ENCODE measurements at regions not wholly inside any gene's neighbourhood (a gene's known extent, or its start where the extent isn't known, plus 50 kb on each side); places are given as distances from the start of the nearest gene placed in this dataset.

- peaks cover 62 to 84% (median 70%) of the 10 kb centered on the region in 4 donors for H3K4me1 Mint-ChIP-seq
- no peaks in the 10 kb centered on the region for H3K27me3 Mint-ChIP-seq
- peak overlapping the region; percentile 85 to 97 (median 95) for H3K27ac Mint-ChIP-seq
- ChIA-PET POLR2A (ENCODE audit: partially characterized antibody) (interaction anchor here (0.6 to 3.5 kb wide), 7 partner anchors 11 to 1218 kb away, joined by 3 to 20 read pairs (median 4); no protein-coding TSS in a partner anchor), CTCF (ENCODE audit: partially characterized antibody) (interaction anchor here (0.7 to 2.1 kb wide), 3 partner anchors 20 to 94 kb away, joined by 3 to 6 read pairs (median 5); no protein-coding TSS in a partner anchor)
- H3K36me3 ChIP-seq (ENCODE audit: insufficient read depth, low read length), result no peaks in the 10 kb centered on the region
- H3K27ac ChIP-seq (ENCODE audit: low read depth, low read length), result peak overlapping the region; percentile 71
- intact Hi-C loops (cut with micrococcal nuclease), result loop anchor here (10.0 kb wide), 2 partner anchors 569 to 599 kb away; partner anchors contain the start of gene TSHZ2
- H3K36me3 Mint-ChIP-seq, result peaks cover 6 to 7% of the 10 kb centered on the region in 2 donors
- H3K9me3 ChIP-seq (ENCODE audit: control insufficient read depth in 1 of 2, low read length in 2 of 2), result no peaks in the 10 kb centered on the region
- H3K4me3 ChIP-seq (ENCODE audit: low read length in 2 of 2), result peak overlapping the region in 1 of 2 donors; percentile 32
- peaks cover 0 to 5% (median under 1%) of the 10 kb centered on the region in 8 donors for H3K9me3 Mint-ChIP-seq
- peak overlapping the region in 6 of 8 donors; percentile 47 to 69 (median 59) for H3K4me3 Mint-ChIP-seq
- H3K27me3 ChIP-seq (ENCODE audit: insufficient read depth, low read length), result no peaks in the 10 kb centered on the region
- DNase-seq, result no peak
- H3K4me1 ChIP-seq (ENCODE audit: insufficient read depth, low read length), result peaks cover 87% of the 10 kb centered on the region
Observed at GRCh38 chr20:52405986-52406385, 214.4 kb upstream of the ZFP64 start.

- ChIA-PET POLR2A (ENCODE audit: partially characterized antibody) (interaction anchor here (0.6 to 3.5 kb wide), 10 partner anchors 9 to 1218 kb away, joined by 3 to 20 read pairs (median 4); no protein-coding TSS in a partner anchor), CTCF (ENCODE audit: partially characterized antibody) (interaction anchor here (0.6 to 2.1 kb wide), 5 partner anchors 9 to 93 kb away, joined by 3 to 6 read pairs (median 3); no protein-coding TSS in a partner anchor)
- H3K4me3 Mint-ChIP-seq, result peak overlapping the region in 7 of 8 donors; percentile 21 to 64 (median 58)
- peak in 4 of 5 donors; percentile 46 to 68 (median 64) for DNase-seq
- no peaks in the 10 kb centered on the region for H3K27me3 ChIP-seq (ENCODE audit: insufficient read depth, low read length)
- H3K27ac Mint-ChIP-seq, result peak overlapping the region; percentile 85 to 97 (median 95)
- peak overlapping the region; percentile 71 for H3K27ac ChIP-seq (ENCODE audit: low read depth, low read length)
- H3K4me1 ChIP-seq (ENCODE audit: insufficient read depth, low read length), result peaks cover 81% of the 10 kb centered on the region
- H3K9me3 Mint-ChIP-seq, result peaks cover 0 to 5% (median under 1%) of the 10 kb centered on the region in 8 donors
- intact Hi-C loops (cut with micrococcal nuclease), result loop anchor here (10.0 kb wide), 2 partner anchors 569 to 599 kb away; partner anchors contain the start of gene TSHZ2
- peaks cover 60 to 82% (median 68%) of the 10 kb centered on the region in 4 donors for H3K4me1 Mint-ChIP-seq
- no peaks in the 10 kb centered on the region for H3K9me3 ChIP-seq (ENCODE audit: control insufficient read depth in 1 of 2, low read length in 2 of 2)
- peak overlapping the region in 1 of 2 donors; percentile 32 for H3K4me3 ChIP-seq (ENCODE audit: low read length in 2 of 2)
- H3K36me3 ChIP-seq (ENCODE audit: insufficient read depth, low read length), result no peaks in the 10 kb centered on the region
- peaks cover 6 to 7% of the 10 kb centered on the region in 2 donors for H3K36me3 Mint-ChIP-seq
- H3K27me3 Mint-ChIP-seq, result no peaks in the 10 kb centered on the region
Observed at GRCh38 chr20:52405417-52405816, 213.8 kb upstream of the ZFP64 start.

- intact Hi-C loops (cut with micrococcal nuclease), result loop anchor here (10.0 kb wide), 2 partner anchors 570 to 600 kb away; partner anchors contain the start of gene TSHZ2
- Mint-ChIP-seq H3K4me1 (peaks cover 58 to 82% (median 67%) of the 10 kb centered on the region in 4 donors), H3K4me3 (peak overlapping the region in 7 of 8 donors; percentile 7 to 64 (median 58)), H3K27ac (peak overlapping the region; percentile 85 to 97 (median 95)), H3K27me3 (no peaks in the 10 kb centered on the region), H3K9me3 (peaks cover 0 to 5% (median under 1%) of the 10 kb centered on the region in 8 donors), H3K36me3 (peaks cover 0 to 6% of the 10 kb centered on the region in 2 donors)
- peaks cover 82% of the 10 kb centered on the region for H3K4me1 ChIP-seq (ENCODE audit: insufficient read depth, low read length)
- peak overlapping the region; percentile 71 for H3K27ac ChIP-seq (ENCODE audit: low read depth, low read length)
- no peaks in the 10 kb centered on the region for H3K36me3 ChIP-seq (ENCODE audit: insufficient read depth, low read length)
- no peaks in the 10 kb centered on the region for H3K27me3 ChIP-seq (ENCODE audit: insufficient read depth, low read length)
- no peaks in the 10 kb centered on the region for H3K9me3 ChIP-seq (ENCODE audit: control insufficient read depth in 1 of 2, low read length in 2 of 2)
- CTCF ChIA-PET (ENCODE audit: partially characterized antibody), result interaction anchor here (0.6 to 2.1 kb wide), 3 partner anchors 9 to 92 kb away, joined by 3 to 6 read pairs (median 3); no protein-coding TSS in a partner anchor
- POLR2A ChIA-PET (ENCODE audit: partially characterized antibody), result interaction anchor here (0.6 to 3.5 kb wide), 9 partner anchors 10 to 569 kb away, joined by 3 to 20 read pairs (median 5); no protein-coding TSS in a partner anchor
- peak in 4 of 5 donors; percentile 55 to 66 (median 58) for DNase-seq
- H3K4me3 ChIP-seq (ENCODE audit: low read length in 2 of 2), result peak overlapping the region in 1 of 2 donors; percentile 32
Observed at GRCh38 chr20:52404671-52405070, 213.1 kb upstream of the ZFP64 start.

GRCh38 chr20:52402950-52403349 is 211.4 kb upstream of the ZFP64 start:
- Histone ChIP-seq H3K27me3 (ENCODE audit: insufficient read depth, low read length) (no peaks in the 10 kb centered on the region), H3K4me1 (ENCODE audit: insufficient read depth, low read length) (peaks cover 73% of the 10 kb centered on the region), H3K9me3 (ENCODE audit: control insufficient read depth in 1 of 2, low read length in 2 of 2) (no peaks in the 10 kb centered on the region), H3K27ac (ENCODE audit: low read depth, low read length) (no peak overlapping the region), H3K36me3 (ENCODE audit: insufficient read depth, low read length) (no peaks in the 10 kb centered on the region), H3K4me3 (ENCODE audit: low read length in 2 of 2) (no peak overlapping the region)
- ChIA-PET POLR2A (ENCODE audit: partially characterized antibody) (interaction anchor here (1.0 to 3.5 kb wide), 5 partner anchors 9 to 21 kb away, joined by 4 to 20 read pairs (median 5); no protein-coding TSS in a partner anchor), CTCF (ENCODE audit: partially characterized antibody) (interaction anchor here (0.7 to 2.0 kb wide), 5 partner anchors 20 to 98 kb away, joined by 3 to 12 read pairs (median 4); no protein-coding TSS in a partner anchor)
- Mint-ChIP-seq H3K27me3 (no peaks in the 10 kb centered on the region), H3K36me3 (peaks cover 0 to 6% of the 10 kb centered on the region in 2 donors), H3K9me3 (peaks cover 0 to 5% (median 0%) of the 10 kb centered on the region in 8 donors), H3K27ac (peak overlapping the region; percentile 63 to 92 (median 83)), H3K4me3 (peak overlapping the region; percentile 2 to 74 (median 44)), H3K4me1 (peaks cover 57 to 82% (median 69%) of the 10 kb centered on the region in 4 donors)
- intact Hi-C loops (cut with micrococcal nuclease), result loop anchor here (10.0 kb wide), 2 partner anchors 572 to 602 kb away; partner anchors contain the start of gene TSHZ2
- no peak for DNase-seq

- no peak for DNase-seq
- Mint-ChIP-seq H3K27ac (peak overlapping the region in 4 of 7 donors; percentile 63 to 92 (median 80)), H3K4me1 (peaks cover 57 to 82% (median 67%) of the 10 kb centered on the region in 4 donors), H3K9me3 (peaks cover 0 to 5% (median 0%) of the 10 kb centered on the region in 8 donors), H3K36me3 (peaks cover 0 to 6% of the 10 kb centered on the region in 2 donors), H3K27me3 (no peaks in the 10 kb centered on the region), H3K4me3 (peak overlapping the region in 3 of 8 donors; percentile 53 to 74 (median 70))
- peaks cover 69% of the 10 kb centered on the region for H3K4me1 ChIP-seq (ENCODE audit: insufficient read depth, low read length)
- ChIA-PET CTCF (ENCODE audit: partially characterized antibody) (interaction anchor here (1.2 to 2.0 kb wide), 3 partner anchors 20 to 97 kb away, joined by 3 to 12 read pairs (median 7); no protein-coding TSS in a partner anchor), POLR2A (ENCODE audit: partially characterized antibody) (interaction anchor here (1.0 to 6.3 kb wide), 5 partner anchors 7 to 20 kb away, joined by 4 to 53 read pairs (median 5); no protein-coding TSS in a partner anchor)
- no peaks in the 10 kb centered on the region for H3K27me3 ChIP-seq (ENCODE audit: insufficient read depth, low read length)
- H3K36me3 ChIP-seq (ENCODE audit: insufficient read depth, low read length), result no peaks in the 10 kb centered on the region
- no peak overlapping the region for H3K27ac ChIP-seq (ENCODE audit: low read depth, low read length)
- intact Hi-C loops (cut with micrococcal nuclease), result loop anchor here (10.0 kb wide), 2 partner anchors 572 to 602 kb away; partner anchors contain the start of gene TSHZ2
- no peaks in the 10 kb centered on the region for H3K9me3 ChIP-seq (ENCODE audit: control insufficient read depth in 1 of 2, low read length in 2 of 2)
- no peak overlapping the region for H3K4me3 ChIP-seq (ENCODE audit: low read length in 2 of 2)
Observed at GRCh38 chr20:52402514-52402913, 210.9 kb upstream of the ZFP64 start.

DNA sequence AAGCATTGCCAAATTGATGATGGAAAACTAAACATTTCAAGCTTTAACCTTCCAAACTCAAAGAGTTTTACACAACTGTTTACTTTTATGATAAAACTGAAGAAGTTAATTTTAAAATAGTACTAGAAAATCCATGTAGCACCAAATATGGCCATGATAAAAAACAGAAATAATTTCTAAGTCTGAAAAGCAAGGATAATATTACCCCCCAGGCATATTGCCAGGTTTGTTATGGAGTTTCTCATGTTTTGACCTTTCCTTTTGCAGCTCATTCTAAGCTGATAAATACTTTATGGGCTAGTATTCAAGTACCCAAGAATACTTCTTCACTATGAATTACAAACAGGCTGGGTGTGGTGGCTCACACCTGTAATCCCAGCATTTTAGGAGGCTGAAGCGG is 209.9 kb upstream of the ZFP64 start:
- no peak overlapping the region for H3K4me3 ChIP-seq (ENCODE audit: low read length in 2 of 2)
- POLR2A ChIA-PET (ENCODE audit: partially characterized antibody), result interaction anchor here (1.7 to 6.3 kb wide), 2 partner anchors 8 to 11 kb away, joined by 5 to 53 read pairs; no protein-coding TSS in a partner anchor
- H3K9me3 ChIP-seq (ENCODE audit: control insufficient read depth in 1 of 2, low read length in 2 of 2), result no peaks in the 10 kb centered on the region
- DNase-seq, result no peak
- no peaks in the 10 kb centered on the region for H3K27me3 ChIP-seq (ENCODE audit: insufficient read depth, low read length)
- Mint-ChIP-seq H3K27ac (peak overlapping the region in 1 of 7 donors; percentile 84), H3K36me3 (peaks cover 0 to 6% of the 10 kb centered on the region in 2 donors), H3K9me3 (peaks cover 0 to 3% (median 0%) of the 10 kb centered on the region in 8 donors), H3K27me3 (no peaks in the 10 kb centered on the region), H3K4me3 (no peak overlapping the region), H3K4me1 (peaks cover 49 to 71% (median 57%) of the 10 kb centered on the region in 4 donors)
- H3K36me3 ChIP-seq (ENCODE audit: insufficient read depth, low read length), result no peaks in the 10 kb centered on the region
- H3K4me1 ChIP-seq (ENCODE audit: insufficient read depth, low read length), result peaks cover 58% of the 10 kb centered on the region
- CTCF ChIA-PET (ENCODE audit: partially characterized antibody), result interaction anchor here (1.0 to 2.0 kb wide), 4 partner anchors 9 to 22 kb away, joined by 4 to 12 read pairs (median 6); no protein-coding TSS in a partner anchor
- intact Hi-C loops (cut with micrococcal nuclease), result loop anchor here (10.0 kb wide), 2 partner anchors 573 to 603 kb away; partner anchors contain the start of gene TSHZ2
- H3K27ac ChIP-seq (ENCODE audit: low read depth, low read length), result no peak overlapping the region
